Hepatocyte (in vitro differentiated cells): ENCODE measurements at regions not wholly inside any gene's neighbourhood (a gene's known extent, or its start where the extent isn't known, plus 50 kb on each side); places are given as distances from the start of the nearest gene placed in this dataset.

Experiments used
- DNase-seq: peaks from one replicate; pipeline ENCODE4 v3.0.0-alpha.2; 2016; ENCODE audit warnings: low spot score
- H2AFZ ChIP-seq: fragments of 200-600 bp; sonication (generic); 2 replicates; pipeline ENCODE4 v1.6.0; 2016; ENCODE audit warnings: antibody characterized with exemption, mild to moderate bottlenecking
- H3K27ac ChIP-seq: fragments of 200-600 bp; sonication (generic); 2 replicates; pipeline ENCODE4 v1.5.1; 2016; ENCODE audit warnings: mild to moderate bottlenecking
- H3K27me3 ChIP-seq: fragments of 200-600 bp; sonication (generic); 2 replicates; pipeline ENCODE4 v1.6.1; 2016
- H3K36me3 ChIP-seq: fragments of 200-600 bp; sonication (generic); replicated peaks from 2 replicates; pipeline ENCODE4 v1.5.1; 2016; ENCODE audit warnings: low read depth; ENCODE audit not compliant: insufficient read depth
- H3K4me1 ChIP-seq: fragments of 200-600 bp; sonication (generic); 2 replicates; pipeline ENCODE4 v1.5.1; 2016; ENCODE audit warnings: mild to moderate bottlenecking, moderate library complexity; ENCODE audit not compliant: insufficient read depth
- H3K4me2 ChIP-seq: fragments of 200-600 bp; sonication (generic); 2 replicates; pipeline ENCODE4 v1.6.0; 2016
- H3K4me3 ChIP-seq: fragments of 200-600 bp; sonication (generic); 2 replicates; pipeline ENCODE4 v1.5.1; 2016; ENCODE audit warnings: mild to moderate bottlenecking
- H3K79me2 ChIP-seq: fragments of 200-600 bp; sonication (generic); 2 replicates; pipeline ENCODE4 v1.6.0; 2017; ENCODE audit warnings: mild to moderate bottlenecking
- H3K9me2 ChIP-seq: fragments of 200-600 bp; sonication (generic); replicated peaks from 2 replicates; pipeline ENCODE4 v1.6.0; 2017; ENCODE audit warnings: mild to moderate bottlenecking; ENCODE audit not compliant: insufficient read depth
- H3K9me3 ChIP-seq: fragments of 200-600 bp; sonication (generic); 2 replicates; pipeline ENCODE4 v1.5.1; 2016; ENCODE audit warnings: low read depth, mild to moderate bottlenecking
- H4K20me1 ChIP-seq: fragments of 200-600 bp; sonication (generic); 2 replicates; pipeline ENCODE4 v1.6.0; 2016; ENCODE audit warnings: mild to moderate bottlenecking; ENCODE audit not compliant: insufficient read depth, poor library complexity, severe bottlenecking
- CTCF ChIP-seq: fragments of 200-600 bp; sonication (generic); IDR thresholded peaks from 2 replicates; pipeline ENCODE4 v1.5.1; 2016; ENCODE audit warnings: antibody characterized with exemption, mild to moderate bottlenecking; ENCODE audit not compliant: poor library complexity
- EZH2 ChIP-seq: fragments of 200-600 bp; sonication (generic); IDR thresholded peaks from 2 replicates; pipeline ENCODE4 v1.6.1; 2016; ENCODE audit warnings: antibody characterized with exemption, mild to moderate bottlenecking, borderline replicate concordance
- EZH2phosphoT487 ChIP-seq: fragments of 200-600 bp; sonication (generic); IDR thresholded peaks from one replicate; pipeline ENCODE4 v1.6.1; 2018; ENCODE audit warnings: antibody characterized with exemption, mild to moderate bottlenecking, low read depth, moderate library complexity; ENCODE audit not compliant: unreplicated experiment, severe bottlenecking
- WGBS: methylation state at CpG from one replicate; pipeline ENCODE4 v1.1.6; 2016; ENCODE audit warnings: low lambda C conversion rate; ENCODE audit errors: missing lambda C conversion rate; 5-methylcytosine and 5-hydroxymethylcytosine counted together

GRCh38 chr15:77812664-77813063, 180.0 kb upstream of the LINGO1 start:
- Histone ChIP-seq H3K36me3 (no peaks in the 10 kb centered on the region), H3K4me3 (no peak overlapping the region), H3K4me2 (no peak overlapping the region), H3K4me1 (no peaks in the 10 kb centered on the region), H3K9me2 (no peaks in the 10 kb centered on the region), H3K27ac (no peak overlapping the region), H4K20me1 (no peaks in the 10 kb centered on the region), H3K27me3 (peaks cover 9% of the 10 kb centered on the region), H3K79me2 (no peaks in the 10 kb centered on the region), H2AFZ (no peak overlapping the region), H3K9me3 (no peaks in the 10 kb centered on the region)
- DNase-seq = no peak
- WGBS = 82% methylated on average over 10 of the region's 10 CpGs
- TF ChIP-seq EZH2phosphoT487 (no peak), EZH2 (no peak)

- Histone ChIP-seq H3K36me3 (no peaks in the 10 kb centered on the region), H3K4me3 (no peak overlapping the region), H3K4me2 (no peak overlapping the region), H3K79me2 (no peaks in the 10 kb centered on the region), H4K20me1 (no peaks in the 10 kb centered on the region), H3K27ac (no peak overlapping the region), H3K9me3 (no peaks in the 10 kb centered on the region), H3K27me3 (no peaks in the 10 kb centered on the region), H2AFZ (no peak overlapping the region), H3K9me2 (no peaks in the 10 kb centered on the region), H3K4me1 (no peaks in the 10 kb centered on the region)
- TF ChIP-seq EZH2 (no peak), EZH2phosphoT487 (no peak), CTCF (no peak)
- DNase-seq = no peak
- WGBS = 51% methylated on average over 5 of the region's 5 CpGs
These were observed 178.6 kb upstream of the LINGO1 start for GRCh38 chr15:77811270-77811669.

- H3K79me2 ChIP-seq = no peaks in the 10 kb centered on the region
- no peak for DNase-seq
- no peak overlapping the region for H3K4me3 ChIP-seq
- H3K9me2 ChIP-seq = no peaks in the 10 kb centered on the region
- H3K27me3 ChIP-seq = no peaks in the 10 kb centered on the region
- 52% methylated on average over 6 of the region's 6 CpGs for WGBS
- TF ChIP-seq CTCF (no peak), EZH2 (no peak), EZH2phosphoT487 (no peak)
- no peaks in the 10 kb centered on the region for H3K9me3 ChIP-seq
- H3K4me1 ChIP-seq = no peaks in the 10 kb centered on the region
- H2AFZ ChIP-seq = no peak overlapping the region
- H3K27ac ChIP-seq = no peak overlapping the region
- H3K36me3 ChIP-seq = no peaks in the 10 kb centered on the region
- no peak overlapping the region for H3K4me2 ChIP-seq
- no peaks in the 10 kb centered on the region for H4K20me1 ChIP-seq
These were observed 177.4 kb upstream of the LINGO1 start for GRCh38 chr15:77810130-77810571.

- no peaks in the 10 kb centered on the region for H3K36me3 ChIP-seq
- no peak overlapping the region for H3K4me2 ChIP-seq
- H3K4me3 ChIP-seq = no peak overlapping the region
- H3K27ac ChIP-seq = no peak overlapping the region
- no peaks in the 10 kb centered on the region for H3K9me2 ChIP-seq
- no peak for TF ChIP-seq EZH2
- TF ChIP-seq EZH2phosphoT487 = no peak
- no peak for TF ChIP-seq CTCF
- peak; percentile 16 for DNase-seq
- whole genome bisulfite sequencing = 93% methylated on average over 8 of the region's 8 CpGs
- no peak overlapping the region for H2AFZ ChIP-seq
- H3K9me3 ChIP-seq = no peaks in the 10 kb centered on the region
- H4K20me1 ChIP-seq = no peaks in the 10 kb centered on the region
- no peaks in the 10 kb centered on the region for H3K4me1 ChIP-seq
- no peaks in the 10 kb centered on the region for H3K27me3 ChIP-seq
- H3K79me2 ChIP-seq = no peaks in the 10 kb centered on the region
These were observed 176.0 kb upstream of the LINGO1 start for GRCh38 chr15:77808581-77809177.
